Glutamatergic neuron (in vitro differentiated cells): ENCODE measurements at regions not wholly inside any gene's neighbourhood (a gene's known extent, or its start where the extent isn't known, plus 50 kb on each side); places are given as distances from the start of the nearest gene placed in this dataset.
"Not testable (repeated sequence)": the region's sequence is repeated elsewhere in the genome, so short reads cannot be mapped to it uniquely, and the experiment has no call there.

Experiments used
- DNase-seq: peaks from one replicate; pipeline ENCODE4 v3.0.0; 2022
- H3K27ac Mint-ChIP-seq: one replicate; pipeline ENCODE4 v1.8.0; 2020; ENCODE audit warnings: mild to moderate bottlenecking, mixed read lengths, inconsistent platforms; ENCODE audit not compliant: unreplicated experiment
- H3K27me3 Mint-ChIP-seq: one replicate; pipeline ENCODE4 v1.8.0; 2020; ENCODE audit warnings: mild to moderate bottlenecking, moderate library complexity, mixed read lengths, inconsistent platforms; ENCODE audit not compliant: unreplicated experiment
- H3K36me3 Mint-ChIP-seq: one replicate; pipeline ENCODE4 v1.8.0; 2020; ENCODE audit warnings: mild to moderate bottlenecking, mixed read lengths, inconsistent platforms; ENCODE audit not compliant: unreplicated experiment
- H3K4me1 Mint-ChIP-seq: one replicate; pipeline ENCODE4 v1.8.0; 2020; ENCODE audit warnings: mild to moderate bottlenecking, low read depth, mixed read lengths, inconsistent platforms; ENCODE audit not compliant: unreplicated experiment
- H3K4me3 Mint-ChIP-seq: one replicate; pipeline ENCODE4 v1.8.0; 2020; ENCODE audit warnings: mild to moderate bottlenecking, mixed read lengths, inconsistent platforms; ENCODE audit not compliant: unreplicated experiment
- H3K9me3 Mint-ChIP-seq: one replicate; pipeline ENCODE4 v1.8.0; 2020; ENCODE audit warnings: mild to moderate bottlenecking, moderate library complexity, mixed read lengths, inconsistent platforms; ENCODE audit not compliant: unreplicated experiment
- CTCF ChIP-seq: fragments of 200-600 bp; sonication (generic); IDR thresholded peaks from one replicate; pipeline ENCODE4 v1.5.0; 2021; ENCODE audit not compliant: partially characterized antibody, unreplicated experiment

GRCh38 chrX:52585892-52586291 lies 68.8 kb downstream of the SSX7 start:
- no peak for DNase-seq
- TF ChIP-seq CTCF = no peak
- Mint-ChIP-seq H3K36me3 (no peaks in the 10 kb centered on the region), H3K4me3 (no peak overlapping the region), H3K27ac (no peak overlapping the region), H3K27me3 (no peaks in the 10 kb centered on the region), H3K9me3 (no peaks in the 10 kb centered on the region), H3K4me1 (no peaks in the 10 kb centered on the region)

- Mint-ChIP-seq H3K27ac (no peak overlapping the region), H3K27me3 (peaks cover 2% of the 10 kb centered on the region), H3K36me3 (no peaks in the 10 kb centered on the region), H3K9me3 (no peaks in the 10 kb centered on the region), H3K4me3 (no peak overlapping the region), H3K4me1 (no peaks in the 10 kb centered on the region)
- no peak for TF ChIP-seq CTCF
- DNase-seq = no peak
Observed at GRCh38 chrX:52577464-52578173, 60.8 kb upstream of the XAGE1B start.

- H3K4me3 Mint-ChIP-seq = no peak overlapping the region
- H3K27ac Mint-ChIP-seq = no peak overlapping the region
- DNase-seq = no peak
- H3K4me1 Mint-ChIP-seq = no peaks in the 10 kb centered on the region
- no peaks in the 10 kb centered on the region for H3K9me3 Mint-ChIP-seq
- no peaks in the 10 kb centered on the region for H3K36me3 Mint-ChIP-seq
- TF ChIP-seq CTCF = no peak
- peaks cover 2% of the 10 kb centered on the region for H3K27me3 Mint-ChIP-seq
Observed at GRCh38 chrX:52576946-52577345, 60.1 kb upstream of the XAGE1B start.

- H3K9me3 Mint-ChIP-seq = no peaks in the 10 kb centered on the region
- no peak for DNase-seq
- no peak overlapping the region for H3K4me3 Mint-ChIP-seq
- H3K27me3 Mint-ChIP-seq = peaks cover 2% of the 10 kb centered on the region
- H3K36me3 Mint-ChIP-seq = no peaks in the 10 kb centered on the region
- no peak for TF ChIP-seq CTCF
- no peaks in the 10 kb centered on the region for H3K4me1 Mint-ChIP-seq
- H3K27ac Mint-ChIP-seq = no peak overlapping the region
Observed at GRCh38 chrX:52576474-52576873, 59.6 kb upstream of the XAGE1B start.

GRCh38 chrX:52574416-52575275 lies 57.8 kb upstream of the XAGE1B start:
- Mint-ChIP-seq H3K36me3 (no peaks in the 10 kb centered on the region), H3K9me3 (no peaks in the 10 kb centered on the region), H3K27ac (no peak overlapping the region), H3K4me3 (no peak overlapping the region), H3K4me1 (no peaks in the 10 kb centered on the region), H3K27me3 (peaks cover 2% of the 10 kb centered on the region)
- peak; percentile 26 for DNase-seq
- TF ChIP-seq CTCF = peak; percentile 64

GRCh38 chrX:52568146-52568545 lies 51.3 kb upstream of the XAGE1B start:
- H3K4me1 Mint-ChIP-seq, H3K27ac Mint-ChIP-seq, DNase-seq, H3K27me3 Mint-ChIP-seq, H3K4me3 Mint-ChIP-seq, H3K36me3 Mint-ChIP-seq, H3K9me3 Mint-ChIP-seq: not testable (repeated sequence)
